Parathyroid adenoma (tissue), 2 donors: ENCODE measurements at regions not wholly inside any gene's neighbourhood (a gene's known extent, or its start where the extent isn't known, plus 50 kb on each side); places are given as distances from the start of the nearest gene placed in this dataset.

Experiments used
- H2AFZ ChIP-seq: fragments of 300-600 bp; sonication (generic); one replicate; pipeline ENCODE4 v1.7.0; 2017; ENCODE audit warnings: antibody characterized with exemption, mild to moderate bottlenecking
- H3K27ac ChIP-seq: fragments of 300-600 bp; sonication (generic); one replicate; pipeline ENCODE4 v1.7.0; 2017
- H3K27me3 ChIP-seq: fragments of 300-600 bp; sonication (generic); one replicate; pipeline ENCODE4 v1.7.0; 2017; ENCODE audit warnings: low read length; ENCODE audit not compliant: control insufficient read depth, insufficient read depth
- H3K36me3 ChIP-seq: fragments of 300-600 bp; sonication (generic); one replicate; pipeline ENCODE4 v1.7.0; 2017; ENCODE audit warnings: low read length; ENCODE audit not compliant: control insufficient read depth, insufficient read depth
- H3K4me1 ChIP-seq: fragments of 300-600 bp; sonication (generic); one replicate; pipeline ENCODE4 v1.7.0; 2017; ENCODE audit warnings: control low read depth
- H3K4me2 ChIP-seq: fragments of 300-600 bp; sonication (generic); one replicate; pipeline ENCODE4 v1.7.0; 2017; ENCODE audit warnings: low read length
- H3K4me3 ChIP-seq: fragments of 300-600 bp; sonication (generic); one replicate; pipeline ENCODE4 v1.7.0; 2017; ENCODE audit warnings: low read depth, low read length
- H3K79me2 ChIP-seq: fragments of 300-600 bp; sonication (generic); one replicate; pipeline ENCODE4 v1.7.0; 2017; ENCODE audit warnings: control low read depth
- H3K9ac ChIP-seq: fragments of 300-600 bp; sonication (generic); one replicate; pipeline ENCODE4 v1.7.0; 2017; ENCODE audit warnings: mild to moderate bottlenecking
- H3K9me3 ChIP-seq: fragments of 300-600 bp; sonication (generic); one replicate; pipeline ENCODE4 v1.7.0; 2017; ENCODE audit warnings: low read length; ENCODE audit not compliant: control insufficient read depth
- CTCF ChIP-seq: fragments of 300-600 bp; sonication (generic); IDR thresholded peaks from one replicate; pipeline ENCODE4 v1.7.0; 2017; ENCODE audit warnings: antibody characterized with exemption, mild to moderate bottlenecking
- donor health status: primary hyperparathyroidism.

- Histone ChIP-seq H3K4me3 (no peak overlapping the region), H3K27ac (no peak overlapping the region), H3K36me3 (no peaks in the 10 kb centered on the region), H3K79me2 (no peaks in the 10 kb centered on the region), H2AFZ (no peak overlapping the region), H3K4me2 (no peak overlapping the region), H3K27me3 (no peaks in the 10 kb centered on the region), H3K4me1 (no peaks in the 10 kb centered on the region), H3K9ac (no peak overlapping the region), H3K9me3 (no peaks in the 10 kb centered on the region)
- TF ChIP-seq CTCF, result no peak
Measured at GRCh38 chr13:44063467-44063866, 183.8 kb downstream of the LACC1 start.

- no peak overlapping the region for H3K9ac ChIP-seq
- no peak overlapping the region for H3K4me2 ChIP-seq
- no peaks in the 10 kb centered on the region for H3K9me3 ChIP-seq
- no peaks in the 10 kb centered on the region for H3K27me3 ChIP-seq
- TF ChIP-seq CTCF, result no peak
- H3K4me1 ChIP-seq, result no peaks in the 10 kb centered on the region
- no peak overlapping the region for H3K27ac ChIP-seq
- no peak overlapping the region for H2AFZ ChIP-seq
- H3K4me3 ChIP-seq, result no peak overlapping the region
- no peaks in the 10 kb centered on the region for H3K79me2 ChIP-seq
- no peaks in the 10 kb centered on the region for H3K36me3 ChIP-seq
Measured at GRCh38 chr13:44063881-44064280, 184.2 kb downstream of the LACC1 start.

GRCh38 chr13:44064357-44064756 is 184.7 kb downstream of the LACC1 start:
- no peak for TF ChIP-seq CTCF
- H3K27me3 ChIP-seq, result no peaks in the 10 kb centered on the region
- no peak overlapping the region for H3K4me2 ChIP-seq
- H3K4me3 ChIP-seq, result no peak overlapping the region
- H3K9me3 ChIP-seq, result no peaks in the 10 kb centered on the region
- no peak overlapping the region for H3K27ac ChIP-seq
- H3K36me3 ChIP-seq, result no peaks in the 10 kb centered on the region
- no peak overlapping the region for H3K9ac ChIP-seq
- no peak overlapping the region for H2AFZ ChIP-seq
- no peaks in the 10 kb centered on the region for H3K79me2 ChIP-seq
- no peaks in the 10 kb centered on the region for H3K4me1 ChIP-seq

- Histone ChIP-seq H3K36me3 (no peaks in the 10 kb centered on the region), H3K27ac (no peak overlapping the region), H3K9me3 (no peaks in the 10 kb centered on the region), H3K79me2 (no peaks in the 10 kb centered on the region), H3K4me2 (no peak overlapping the region), H3K4me1 (no peaks in the 10 kb centered on the region), H3K27me3 (no peaks in the 10 kb centered on the region), H3K4me3 (no peak overlapping the region), H2AFZ (no peak overlapping the region), H3K9ac (no peak overlapping the region)
- TF ChIP-seq CTCF, result no peak
Measured at GRCh38 chr13:44068169-44068568, 188.5 kb downstream of the LACC1 start.

GRCh38 chr13:44068737-44069136 is 189.0 kb downstream of the LACC1 start:
- Histone ChIP-seq H3K4me3 (no peak overlapping the region), H3K9me3 (no peaks in the 10 kb centered on the region), H3K4me1 (no peaks in the 10 kb centered on the region), H2AFZ (no peak overlapping the region), H3K27ac (no peak overlapping the region), H3K4me2 (no peak overlapping the region), H3K36me3 (no peaks in the 10 kb centered on the region), H3K79me2 (no peaks in the 10 kb centered on the region), H3K9ac (no peak overlapping the region), H3K27me3 (no peaks in the 10 kb centered on the region)
- no peak for TF ChIP-seq CTCF
